Endodermal cell (in vitro differentiated cells): ENCODE measurements at regions not wholly inside any gene's neighbourhood (a gene's known extent, or its start where the extent isn't known, plus 50 kb on each side); places are given as distances from the start of the nearest gene placed in this dataset.

Source experiments
- DNase-seq: peaks from one replicate; pipeline ENCODE4 v3.0.0-alpha.2; 2017
- H3K27ac ChIP-seq: 2 replicates; pipeline ENCODE4 v1.5.1; 2013; ENCODE audit warnings: mild to moderate bottlenecking, low read depth, low read length, moderate library complexity
- H3K27me3 ChIP-seq: 2 replicates; pipeline ENCODE4 v1.6.1; 2013; ENCODE audit warnings: mild to moderate bottlenecking, low read length, moderate library complexity; ENCODE audit not compliant: insufficient read depth, control insufficient read depth, poor library complexity, severe bottlenecking
- H3K36me3 ChIP-seq: 2 replicates; pipeline ENCODE4 v1.7.0; 2013; ENCODE audit warnings: mild to moderate bottlenecking, low read length, moderate library complexity; ENCODE audit not compliant: control insufficient read depth, insufficient read depth
- H3K4me1 ChIP-seq: one replicate; pipeline ENCODE4 v1.7.0; 2013; ENCODE audit warnings: low read length; ENCODE audit not compliant: control insufficient read depth, insufficient read depth
- H3K4me3 ChIP-seq: 2 replicates; pipeline ENCODE4 v1.5.1; 2013; ENCODE audit warnings: mild to moderate bottlenecking, low read length, moderate library complexity
- H3K9ac ChIP-seq: 2 replicates; pipeline ENCODE4 v1.6.1; 2013; ENCODE audit warnings: mild to moderate bottlenecking, low read length, moderate library complexity; ENCODE audit not compliant: poor library complexity, severe bottlenecking; ENCODE audit errors: extremely low read depth
- H3K9me3 ChIP-seq: 2 replicates; pipeline ENCODE4 v1.6.1; 2013; ENCODE audit warnings: mild to moderate bottlenecking, low read length, moderate library complexity; ENCODE audit not compliant: control insufficient read depth
- H3K27ac Mint-ChIP-seq: 2 replicates; pipeline ENCODE4 v1.8.0; 2020; ENCODE audit warnings: mixed read lengths
- H3K27me3 Mint-ChIP-seq: 2 replicates; pipeline ENCODE4 v1.8.0; 2021; ENCODE audit warnings: mild to moderate bottlenecking, mixed read lengths; ENCODE audit not compliant: insufficient read depth
- H3K36me3 Mint-ChIP-seq: 2 replicates; pipeline ENCODE4 v1.8.0; 2020; ENCODE audit warnings: low read depth, mixed read lengths
- H3K4me1 Mint-ChIP-seq: 2 replicates; pipeline ENCODE4 v1.8.0; 2020; ENCODE audit warnings: mixed read lengths
- H3K4me3 Mint-ChIP-seq: 2 replicates; pipeline ENCODE4 v1.8.0; 2020; ENCODE audit warnings: mild to moderate bottlenecking, moderate library complexity, mixed read lengths
- H3K9me3 Mint-ChIP-seq: 2 replicates; pipeline ENCODE4 v1.8.0; 2020; ENCODE audit warnings: mild to moderate bottlenecking, mixed read lengths
- CTCF ChIP-seq: fragments of 200-600 bp; sonication (generic); conservative IDR thresholded peaks from 2 replicates; pipeline ENCODE4 v1.5.0; 2021; ENCODE audit warnings: antibody characterized with exemption, mild to moderate bottlenecking
- WGBS, 2 experiments: methylation state at CpG; one replicate each; pipeline versions ENCODE4 v1.1.5 to v1.1.7; 2013; ENCODE audit warnings: missing lambda C conversion rate in 2 of 2, mixed read lengths in 1 of 2; ENCODE audit not compliant: insufficient coverage in 1 of 2, insufficient read length in 1 of 2; 5-methylcytosine and 5-hydroxymethylcytosine counted together

GRCh38 chr15:37777006-37777405 lies 157.4 kb upstream of the TMCO5A start:
- H3K36me3 ChIP-seq = no peaks in the 10 kb centered on the region
- Mint-ChIP-seq H3K4me3 (no peak overlapping the region), H3K27ac (no peak overlapping the region), H3K36me3 (peaks cover 5% of the 10 kb centered on the region), H3K4me1 (peaks cover 6% of the 10 kb centered on the region), H3K27me3 (peaks cover 3% of the 10 kb centered on the region), H3K9me3 (peaks cover 9% of the 10 kb centered on the region)
- H3K9ac ChIP-seq = no peak overlapping the region
- no peak overlapping the region for H3K4me3 ChIP-seq
- H3K4me1 ChIP-seq = peaks cover 2% of the 10 kb centered on the region
- H3K9me3 ChIP-seq = no peaks in the 10 kb centered on the region
- TF ChIP-seq CTCF = no peak
- H3K27ac ChIP-seq = no peak overlapping the region
- no peaks in the 10 kb centered on the region for H3K27me3 ChIP-seq
- no peak for DNase-seq
- WGBS, 2 experiments = 95 to 96% methylated on average over 3 of the region's 3 CpGs

DNA sequence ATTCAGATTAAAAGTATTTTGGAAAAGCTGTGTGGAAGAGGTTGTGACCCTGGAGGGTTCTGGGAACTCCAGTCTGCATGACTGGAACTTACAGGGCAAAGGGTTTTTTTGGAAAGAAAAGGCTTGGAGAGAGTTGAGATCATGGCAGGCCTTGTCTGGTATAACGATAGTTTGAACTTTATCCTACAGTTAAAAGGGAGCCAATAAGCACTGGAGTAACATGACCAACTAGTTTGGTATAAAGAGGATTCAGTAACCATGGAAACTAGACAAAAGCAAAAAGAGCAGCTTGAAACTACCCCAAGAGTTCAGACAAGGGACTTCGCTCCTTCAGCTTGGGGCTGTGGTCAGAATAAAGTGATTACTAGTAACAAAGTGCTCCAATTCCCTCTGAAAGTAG lies 151.2 kb upstream of the TMCO5A start:
- Histone ChIP-seq H3K4me3 (no peak overlapping the region), H3K9ac (no peak overlapping the region), H3K27ac (no peak overlapping the region), H3K27me3 (no peaks in the 10 kb centered on the region), H3K36me3 (no peaks in the 10 kb centered on the region), H3K9me3 (no peaks in the 10 kb centered on the region), H3K4me1 (peaks cover 6% of the 10 kb centered on the region)
- H3K27ac Mint-ChIP-seq = no peak overlapping the region
- WGBS, 2 experiments = 89 to 90% methylated on average over 2 of the region's 2 CpGs
- no peak for TF ChIP-seq CTCF
- no peak for DNase-seq
- H3K4me3 Mint-ChIP-seq = no peak overlapping the region
- H3K9me3 Mint-ChIP-seq = peaks cover 2% of the 10 kb centered on the region
- no peaks in the 10 kb centered on the region for H3K36me3 Mint-ChIP-seq
- peaks cover 12% of the 10 kb centered on the region for H3K4me1 Mint-ChIP-seq
- peaks cover 2% of the 10 kb centered on the region for H3K27me3 Mint-ChIP-seq

DNA sequence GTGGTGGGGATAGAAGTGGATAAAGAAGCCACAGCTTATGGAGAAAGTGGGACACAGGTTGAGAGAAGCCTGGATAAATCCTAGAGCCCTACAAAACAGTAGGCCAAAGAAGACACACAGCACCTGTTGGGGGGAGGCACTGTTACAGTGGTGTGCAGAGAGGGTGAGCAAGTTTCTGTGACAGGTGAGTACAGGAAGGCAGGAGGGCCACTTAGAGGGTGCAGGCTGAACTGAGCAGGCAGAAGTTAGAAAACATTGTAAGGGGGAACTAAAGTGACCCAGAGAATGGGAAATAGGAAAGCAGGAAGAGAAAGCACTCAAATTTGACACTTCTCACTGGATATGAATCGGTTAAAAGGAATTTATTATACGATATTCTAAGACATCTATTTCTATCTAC lies 146.1 kb upstream of the TMCO5A start:
- Histone ChIP-seq H3K27me3 (no peaks in the 10 kb centered on the region), H3K9ac (no peak overlapping the region), H3K9me3 (peaks cover 8% of the 10 kb centered on the region), H3K27ac (no peak overlapping the region), H3K4me3 (no peak overlapping the region), H3K36me3 (no peaks in the 10 kb centered on the region), H3K4me1 (no peaks in the 10 kb centered on the region)
- Mint-ChIP-seq H3K4me3 (no peak overlapping the region), H3K36me3 (peaks cover 2% of the 10 kb centered on the region), H3K4me1 (peaks cover 16% of the 10 kb centered on the region), H3K27me3 (no peaks in the 10 kb centered on the region), H3K27ac (no peak overlapping the region), H3K9me3 (peaks cover 5% of the 10 kb centered on the region)
- TF ChIP-seq CTCF = no peak
- WGBS, 2 experiments = 95 to 100% methylated on average over 1 to 2 of the region's 2 CpGs
- no peak for DNase-seq
